ENCODE measurements at regions not wholly inside any gene's neighbourhood (a gene's known extent, or its start where the extent isn't known, plus 50 kb on each side); places are given as distances from the start of the nearest gene placed in this dataset.
"Not testable (repeated sequence)": the region's sequence is repeated elsewhere in the genome, so short reads cannot be mapped to it uniquely, and the experiment has no call there.

DNA sequence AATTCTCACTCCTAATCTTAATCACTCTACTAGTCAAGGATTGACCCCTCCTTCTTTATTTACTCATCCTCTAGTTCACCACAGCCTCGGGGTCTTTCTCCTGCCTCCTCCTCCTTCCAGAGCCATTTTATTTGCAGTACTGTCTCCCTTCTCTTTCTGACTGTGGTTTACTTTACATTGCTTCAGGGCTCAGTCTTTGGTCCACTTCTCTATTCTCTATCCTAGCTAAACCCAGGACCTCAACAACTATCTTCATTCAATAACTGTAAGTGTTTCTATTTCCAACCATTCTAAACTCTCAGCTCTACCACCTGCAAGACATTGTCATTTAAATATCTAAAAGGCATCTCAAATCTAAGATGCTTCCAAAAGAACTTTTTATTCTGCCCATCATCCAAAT, 493.8 kb downstream of the TTLL7 start:
- no peak for ATAC-seq

GRCh38 chr1:83503153-83503552, 495.8 kb downstream of the TTLL7 start:
- ATAC-seq = no peak

- ATAC-seq = peak; percentile 85 to 87
These were observed 497.8 kb downstream of the TTLL7 start for GRCh38 chr1:83500987-83501591.

- ATAC-seq = no peak
These were observed 498.4 kb downstream of the TTLL7 start for GRCh38 chr1:83500531-83500930.

- ATAC-seq = no peak
These were observed 498.9 kb downstream of the TTLL7 start for GRCh38 chr1:83499998-83500397.

DNA sequence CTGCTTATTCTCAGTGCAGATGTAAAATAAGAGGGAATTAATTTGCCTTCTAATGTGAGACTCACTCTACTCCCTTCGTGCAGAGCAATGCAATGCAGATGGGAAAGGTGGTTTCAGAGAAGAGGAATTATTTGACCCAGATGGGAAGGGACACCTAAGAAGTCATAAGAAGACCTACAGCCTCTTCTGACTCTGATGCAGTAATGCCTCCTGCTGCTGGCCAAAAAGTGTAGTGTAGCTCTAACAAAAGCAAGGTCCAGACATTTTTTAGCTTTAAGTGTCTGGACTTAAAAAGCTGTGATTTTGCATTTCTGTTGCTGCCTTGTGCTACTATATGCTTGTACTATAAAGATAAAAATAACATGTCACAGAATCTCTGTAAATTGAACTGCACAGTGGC, 501.4 kb downstream of the TTLL7 start:
- ATAC-seq = no peak

- no peak for ATAC-seq
These were observed 503.4 kb downstream of the TTLL7 start for GRCh38 chr1:83495560-83495959.

GRCh38 chr1:83493633-83494032, 505.3 kb downstream of the TTLL7 start:
- ATAC-seq = no peak

DNA sequence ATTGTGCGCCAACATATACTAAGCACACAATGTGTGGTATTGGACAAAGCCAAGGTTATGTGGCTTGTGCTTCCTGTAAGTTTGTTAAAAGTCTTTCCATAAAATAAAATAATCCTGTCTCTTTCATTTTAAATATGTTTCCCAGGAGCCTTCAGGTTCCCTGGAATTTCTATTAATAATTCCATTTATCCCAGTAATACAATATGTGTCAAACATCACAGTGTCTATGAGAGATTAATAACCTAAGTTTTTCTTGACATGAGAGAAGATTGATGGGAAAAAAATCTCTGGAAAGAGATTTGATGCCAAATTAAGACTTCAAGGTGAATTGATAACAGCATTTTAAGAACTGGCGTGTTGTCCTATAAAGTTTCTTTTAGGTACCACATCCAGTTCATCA, 507.0 kb downstream of the TTLL7 start:
- no peak for ATAC-seq

DNA sequence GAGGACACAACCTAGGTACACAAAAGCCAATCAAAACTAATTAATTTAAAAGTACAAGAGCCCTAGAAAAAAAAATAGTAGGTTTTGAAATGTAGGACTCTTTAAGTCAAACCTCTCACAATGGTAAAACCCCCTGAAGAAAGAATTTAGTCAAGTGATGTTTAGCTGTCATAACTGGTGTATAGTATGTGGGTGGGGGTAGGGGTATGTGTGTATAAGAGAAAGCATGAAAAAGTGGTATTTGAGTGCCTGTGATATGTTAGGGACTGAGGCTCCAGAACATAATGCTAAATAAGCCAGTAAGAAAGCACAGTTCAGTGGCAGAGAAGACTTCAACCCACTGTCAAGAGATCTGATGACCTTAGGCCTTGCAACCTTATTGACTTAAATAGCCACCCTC, 507.9 kb downstream of the TTLL7 start:
- no peak for ATAC-seq

GRCh38 chr1:83488105-83488504, 510.8 kb downstream of the TTLL7 start:
- ATAC-seq = peak; percentile 85 to 86

DNA sequence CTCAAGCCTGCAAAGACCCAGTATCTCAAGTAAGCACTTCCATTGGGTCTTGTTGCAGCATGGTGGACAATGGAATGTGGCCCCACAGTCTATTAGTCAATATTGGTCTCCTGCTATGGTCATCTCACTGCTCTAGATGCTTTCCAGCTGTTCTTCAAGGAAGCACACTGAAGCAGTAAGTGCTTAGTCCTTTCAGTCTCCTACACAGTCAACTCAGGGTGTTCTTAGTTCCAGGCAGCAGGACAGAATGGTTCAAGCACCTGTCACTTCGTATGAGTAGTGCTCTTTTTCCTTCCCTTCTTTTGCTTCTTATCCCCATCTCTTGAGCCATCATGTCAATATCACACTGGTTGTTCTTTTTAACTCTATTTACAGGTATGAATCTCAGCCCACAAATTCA, 511.5 kb downstream of the TTLL7 start:
- ATAC-seq = not testable (repeated sequence)

- ATAC-seq = not testable (repeated sequence)
These were observed 513.5 kb downstream of the TTLL7 start for GRCh38 chr1:83485314-83486019.

GRCh38 chr1:83481284-83481683, 517.6 kb downstream of the TTLL7 start:
- not testable (repeated sequence) for ATAC-seq

DNA sequence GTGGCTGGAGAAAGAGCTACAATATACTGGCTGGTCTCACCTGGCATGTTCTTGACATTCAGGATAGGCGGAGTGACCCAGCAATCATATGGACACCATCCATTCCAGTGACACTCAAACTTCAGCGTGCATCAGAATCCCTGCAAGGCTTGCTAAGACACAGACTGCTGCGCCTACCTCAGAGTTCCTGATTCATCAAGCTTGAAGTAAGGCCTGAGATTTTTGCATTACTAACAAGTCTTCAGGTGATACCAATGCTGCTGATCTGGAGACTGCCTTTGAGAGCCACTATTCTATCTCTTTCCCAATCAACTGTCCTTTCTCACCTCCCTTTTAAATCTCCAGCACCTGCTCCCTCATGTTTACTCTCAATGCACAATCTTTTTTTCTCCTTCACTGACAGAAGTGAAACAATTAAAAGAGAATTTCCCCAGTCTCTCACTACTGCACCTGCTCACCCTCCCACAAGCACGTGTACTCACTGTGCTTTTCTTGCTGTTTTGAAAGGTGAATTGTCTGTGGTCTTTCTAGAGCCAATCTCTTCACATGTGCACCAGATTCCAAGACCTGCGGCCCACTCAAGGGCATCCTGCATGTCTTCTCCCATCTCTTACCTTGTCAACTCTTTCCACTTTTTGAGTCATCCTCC, 519.2 kb downstream of the TTLL7 start:
- ATAC-seq = not testable (repeated sequence)

- ATAC-seq = not testable (repeated sequence)
These were observed 520.8 kb downstream of the TTLL7 start for GRCh38 chr1:83478127-83478526.

DNA sequence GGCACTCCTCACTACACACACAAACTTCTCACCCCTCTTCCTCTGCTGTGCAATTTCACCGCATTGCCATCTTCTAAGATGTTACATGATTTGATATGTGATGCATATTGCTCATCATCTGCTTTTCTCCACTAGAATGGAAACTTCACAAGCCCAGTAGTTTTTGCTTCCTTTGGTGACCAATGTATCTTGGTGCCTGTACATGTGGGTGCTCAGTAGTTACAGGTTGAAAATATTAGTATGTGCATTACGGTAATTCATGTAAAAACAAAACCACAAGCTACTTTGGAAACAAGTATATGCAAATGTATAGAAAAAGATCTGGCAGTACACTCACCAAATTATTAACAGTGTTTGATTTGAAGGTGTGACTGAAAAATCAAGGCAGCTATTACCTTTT, 522.4 kb downstream of the TTLL7 start:
- ATAC-seq = peak; percentile 42 to 58

DNA sequence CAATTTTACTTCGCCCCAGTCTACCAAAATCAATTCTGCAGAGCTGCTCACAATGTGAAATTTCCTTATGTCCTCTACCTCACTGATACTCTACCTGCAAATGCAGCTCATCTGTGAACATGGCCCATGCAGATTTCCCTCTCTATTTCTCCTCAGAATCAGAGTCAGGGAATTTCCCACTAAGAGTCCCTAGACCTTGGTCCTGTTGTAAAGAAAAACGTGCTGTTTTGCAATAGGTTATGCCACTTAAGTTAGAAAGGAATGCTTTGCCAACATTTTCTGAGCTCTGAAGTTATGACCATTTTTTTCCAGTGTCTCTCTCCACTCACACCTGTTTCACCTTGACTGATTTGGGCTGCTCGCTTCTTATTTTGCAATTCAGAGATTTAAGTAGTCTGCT, 524.0 kb downstream of the TTLL7 start:
- ATAC-seq = not testable (repeated sequence)

DNA sequence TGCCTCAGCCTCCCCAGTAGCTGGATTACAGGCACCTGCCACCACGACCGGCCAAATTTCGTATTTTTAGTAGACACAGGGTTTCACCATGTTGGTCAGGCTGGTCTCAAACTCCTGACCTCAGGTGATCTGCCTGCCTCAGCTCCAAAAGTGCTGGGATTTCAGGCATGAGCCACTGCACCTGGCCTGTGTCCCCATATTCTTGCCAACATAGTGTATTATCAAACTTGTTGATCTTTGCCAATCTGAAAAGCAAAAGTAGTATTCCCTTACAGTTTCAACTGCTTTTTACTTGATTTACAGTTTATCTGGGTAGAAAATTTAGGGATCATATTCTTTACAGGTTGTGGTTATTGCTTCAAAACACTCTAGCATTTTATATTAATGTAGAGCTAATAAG, 524.9 kb downstream of the TTLL7 start:
- ATAC-seq = not testable (repeated sequence)

DNA sequence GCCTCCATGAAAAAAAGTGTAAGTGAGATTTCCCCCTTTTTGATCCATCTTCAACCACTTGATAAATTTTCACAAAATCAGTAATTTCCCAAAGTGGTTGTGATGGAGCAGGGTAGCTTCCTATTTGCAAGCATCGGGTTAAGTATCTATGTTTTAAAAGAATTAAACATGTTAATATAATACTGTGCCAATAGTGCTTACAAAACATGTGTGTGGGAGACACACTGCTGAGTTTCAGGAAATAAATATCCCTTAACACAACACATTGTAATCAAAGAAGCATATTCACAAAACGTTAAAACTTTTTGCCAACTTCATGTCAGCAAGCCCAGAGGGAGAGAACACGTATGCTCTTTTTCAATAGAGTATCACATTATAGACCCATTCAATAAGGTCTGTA, 526.9 kb downstream of the TTLL7 start:
- not testable (repeated sequence) for ATAC-seq

DNA sequence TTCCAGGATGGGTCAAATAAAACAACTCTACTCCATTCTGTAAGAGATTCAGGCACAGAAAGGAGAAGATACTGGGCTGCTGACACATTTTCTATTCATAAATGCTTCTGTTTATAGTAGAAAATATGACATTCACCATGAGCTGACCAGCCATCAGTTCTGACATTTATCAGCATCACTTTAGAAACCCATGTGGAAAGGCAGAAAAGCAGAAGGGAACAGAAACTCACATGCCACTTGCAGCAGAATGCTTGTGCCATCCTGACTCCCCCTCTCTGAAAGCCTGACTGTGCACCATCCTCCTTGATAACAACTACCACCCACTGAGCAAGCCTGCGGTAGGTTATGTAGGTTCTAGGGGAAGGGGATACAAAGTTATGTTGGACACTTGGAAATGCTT, 527.7 kb downstream of the TTLL7 start:
- not testable (repeated sequence) for ATAC-seq

DNA sequence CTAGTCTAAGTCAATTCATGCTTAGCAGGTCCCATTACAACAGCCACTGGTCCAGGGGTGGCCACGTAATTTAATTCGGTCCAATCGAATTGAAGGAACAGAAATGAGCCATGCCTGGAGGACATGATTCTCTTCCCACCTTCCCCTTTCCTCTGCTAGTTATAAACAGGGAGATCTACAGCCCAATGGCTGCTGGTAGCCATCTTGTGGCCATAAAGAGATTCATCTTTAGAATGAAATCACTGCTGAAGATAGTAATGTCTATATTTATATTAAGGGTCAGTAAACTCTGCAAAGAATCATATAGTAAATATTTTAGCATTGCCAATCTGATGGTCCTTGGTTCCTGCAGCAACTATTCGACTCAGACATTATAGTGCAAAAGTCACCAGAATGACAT, 530.6 kb downstream of the TTLL7 start:
- ATAC-seq = not testable (repeated sequence)

- not testable (repeated sequence) for ATAC-seq
These were observed 541.1 kb downstream of the TTLL7 start for GRCh38 chr1:83457735-83458248.

DNA sequence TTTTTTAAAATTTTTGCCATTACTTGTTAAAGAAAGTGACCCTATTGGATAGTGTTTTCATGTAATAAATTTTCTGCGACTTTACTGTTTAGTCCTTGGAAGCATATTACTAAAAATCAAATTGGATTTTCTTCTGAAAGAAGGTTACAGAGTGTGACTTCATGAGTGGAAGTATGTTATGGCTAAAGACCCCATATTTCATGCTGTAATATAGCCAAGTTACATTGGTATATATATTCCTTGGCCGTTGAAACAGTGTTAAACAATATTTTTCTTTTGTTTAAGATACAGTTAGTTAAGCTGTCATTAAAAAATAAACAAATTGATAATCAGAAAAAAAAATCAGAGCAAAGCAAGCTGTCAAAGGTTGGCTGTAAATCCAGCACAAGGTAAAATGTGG, 541.7 kb downstream of the TTLL7 start:
- not testable (repeated sequence) for ATAC-seq

All from activated CD4-positive, CD25-positive, alpha-beta regulatory T cell treated with anti-CD3 and anti-CD28 coated beads, Interleukin-2, amount 50 U/mL, for 24 hours (primary cell).